H9 (cell line): ENCODE measurements at regions not wholly inside any gene's neighbourhood (a gene's known extent, or its start where the extent isn't known, plus 50 kb on each side); places are given as distances from the start of the nearest gene placed in this dataset.

Experiments used
- DNase-seq: peaks from one replicate; pipeline ENCODE4 v3.0.0-alpha.2; 2017
- H2AFZ ChIP-seq: one replicate; pipeline ENCODE4 v1.6.1; 2013; ENCODE audit warnings: mild to moderate bottlenecking, low read length, control low read depth, moderate library complexity
- H2AK5ac ChIP-seq: 2 replicates; pipeline ENCODE4 v1.6.1; 2013; ENCODE audit warnings: low read length, control low read depth, mixed read lengths; ENCODE audit not compliant: insufficient read length
- H2BK120ac ChIP-seq: one replicate; pipeline ENCODE4 v1.6.1; 2013; ENCODE audit warnings: low read depth, mild to moderate bottlenecking, low read length, control low read depth, inconsistent platforms; ENCODE audit not compliant: poor library complexity, severe bottlenecking
- H2BK12ac ChIP-seq: 2 replicates; pipeline ENCODE4 v1.6.1; 2013; ENCODE audit warnings: low read length, control low read depth, mixed read lengths, low read depth; ENCODE audit not compliant: insufficient read length
- H2BK15ac ChIP-seq: 2 replicates; pipeline ENCODE4 v1.6.1; 2013; ENCODE audit warnings: low read depth, low read length, control low read depth
- H2BK20ac ChIP-seq: one replicate; pipeline ENCODE4 v1.6.1; 2013; ENCODE audit warnings: low read depth, mild to moderate bottlenecking, low read length, control low read depth, inconsistent platforms; ENCODE audit not compliant: poor library complexity, severe bottlenecking
- H2BK5ac ChIP-seq: 2 replicates; pipeline ENCODE4 v1.6.1; 2013; ENCODE audit warnings: low read length, control low read depth, mixed read lengths; ENCODE audit not compliant: insufficient read length
- H3K14ac ChIP-seq: 2 replicates; pipeline ENCODE4 v1.6.1; 2013; ENCODE audit warnings: low read length, control low read depth; ENCODE audit not compliant: insufficient read depth
- H3K18ac ChIP-seq: 2 replicates; pipeline ENCODE4 v1.6.1; 2013; ENCODE audit warnings: low read depth, mild to moderate bottlenecking, mixed read lengths, low read length, control low read depth; ENCODE audit not compliant: insufficient read length
- H3K23ac ChIP-seq: 2 replicates; pipeline ENCODE4 v1.6.1; 2013; ENCODE audit warnings: low read length, control low read depth, mixed read lengths, low read depth; ENCODE audit not compliant: insufficient read length
- H3K23me2 ChIP-seq: 2 replicates; pipeline ENCODE4 v1.6.1; 2013; ENCODE audit warnings: low read depth, mild to moderate bottlenecking, mixed read lengths, low read length, control low read depth; ENCODE audit not compliant: insufficient read length, poor library complexity, severe bottlenecking
- H3K27ac ChIP-seq: 2 replicates; pipeline ENCODE4 v1.5.1; 2013; ENCODE audit warnings: low read length, control low read depth, mixed read lengths, low read depth; ENCODE audit not compliant: insufficient read length
- H3K27me3 ChIP-seq: 2 replicates; pipeline ENCODE4 v1.6.1; 2013; ENCODE audit warnings: low read length, control low read depth, inconsistent platforms; ENCODE audit not compliant: insufficient read depth
- H3K4ac ChIP-seq: 2 replicates; pipeline ENCODE4 v1.6.1; 2013; ENCODE audit warnings: low read depth, mild to moderate bottlenecking, control low read depth, inconsistent platforms, low read length, moderate library complexity
- H3K4me1 ChIP-seq: 2 replicates; pipeline ENCODE4 v1.6.1; 2013; ENCODE audit warnings: low read length, control low read depth, inconsistent platforms; ENCODE audit not compliant: insufficient read depth
- H3K4me2 ChIP-seq: 2 replicates; pipeline ENCODE4 v1.6.1; 2013; ENCODE audit warnings: low read length, control low read depth, mixed read lengths; ENCODE audit not compliant: insufficient read length, insufficient read depth
- H3K56ac ChIP-seq: 2 replicates; pipeline ENCODE4 v1.6.1; 2013; ENCODE audit warnings: low read depth, mild to moderate bottlenecking, mixed read lengths, low read length, control low read depth; ENCODE audit not compliant: insufficient read length
- H3K79me1 ChIP-seq: 2 replicates; pipeline ENCODE4 v1.6.1; 2013; ENCODE audit warnings: low read depth, mild to moderate bottlenecking, moderate library complexity, low read length, control low read depth, inconsistent platforms; ENCODE audit not compliant: insufficient read depth, poor library complexity, severe bottlenecking
- H3K79me2 ChIP-seq: 2 replicates; pipeline ENCODE4 v1.6.1; 2013; ENCODE audit warnings: low read length, control low read depth, inconsistent platforms; ENCODE audit not compliant: insufficient read depth
- H3K9ac ChIP-seq: 2 replicates; pipeline ENCODE4 v1.6.1; 2013; ENCODE audit warnings: low read length, control low read depth, mixed read lengths; ENCODE audit not compliant: insufficient read length; ENCODE audit errors: extremely low read depth
- H3K9me3 ChIP-seq: one replicate; pipeline ENCODE4 v1.6.1; 2013; ENCODE audit warnings: low read depth, low read length, inconsistent platforms; ENCODE audit not compliant: control insufficient read depth
- H3T11ph ChIP-seq: one replicate; pipeline ENCODE4 v1.6.1; 2013; ENCODE audit warnings: mild to moderate bottlenecking, low read length, control low read depth, inconsistent platforms
- H4K20me1 ChIP-seq: one replicate; pipeline ENCODE4 v1.6.1; 2013; ENCODE audit not compliant: control insufficient read depth, insufficient read length, insufficient read depth
- H4K5ac ChIP-seq: 2 replicates; pipeline ENCODE4 v1.6.1; 2013; ENCODE audit warnings: low read depth, mild to moderate bottlenecking, mixed read lengths, low read length, control low read depth; ENCODE audit not compliant: insufficient read length
- H4K8ac ChIP-seq: replicated peaks from 2 replicates; pipeline ENCODE4 v1.6.1; 2013; ENCODE audit warnings: low read length, control low read depth, mixed read lengths, low read depth; ENCODE audit not compliant: insufficient read length
- H4K91ac ChIP-seq: 2 replicates; pipeline ENCODE4 v1.6.1; 2013; ENCODE audit warnings: low read depth, mild to moderate bottlenecking, moderate library complexity, mixed read lengths, low read length, control low read depth; ENCODE audit not compliant: insufficient read length
- H3K27ac Mint-ChIP-seq, 3 experiments: 2 replicates in 2 of 3; 3 replicates in 1 of 3; pipeline ENCODE4 v1.8.0; 2020 to 2021; ENCODE audit warnings: mixed read lengths in 3 of 3, mild to moderate bottlenecking in 1 of 3, moderate library complexity in 1 of 3
- H3K27me3 Mint-ChIP-seq: 2 replicates; pipeline ENCODE4 v1.8.0; 2021; ENCODE audit warnings: low read depth, mild to moderate bottlenecking, moderate library complexity, mixed read lengths
- H3K36me3 Mint-ChIP-seq, 3 experiments: 2 replicates in 2 of 3; 3 replicates in 1 of 3; pipeline ENCODE4 v1.8.0; 2020 to 2021; ENCODE audit warnings: low read depth in 3 of 3, mixed read lengths in 3 of 3; ENCODE audit not compliant: insufficient read depth in 1 of 3
- H3K4me1 Mint-ChIP-seq, 2 experiments: 2 replicates each; pipeline ENCODE4 v1.8.0; 2020; ENCODE audit warnings: mixed read lengths in 2 of 2
- H3K4me3 Mint-ChIP-seq, 2 experiments: 2 replicates in 1 of 2; 3 replicates in 1 of 2; pipeline ENCODE4 v1.8.0; 2020 to 2021; ENCODE audit warnings: mild to moderate bottlenecking in 2 of 2, mixed read lengths in 2 of 2, moderate library complexity in 1 of 2
- H3K9me3 Mint-ChIP-seq, 2 experiments: 2 replicates in 1 of 2; 3 replicates in 1 of 2; pipeline ENCODE4 v1.8.0; 2020; ENCODE audit warnings: mild to moderate bottlenecking in 2 of 2, mixed read lengths in 2 of 2, moderate library complexity in 1 of 2
- WGBS: extraction: QIAGEN DNeasy Blood & Tissue Kit; methylation state at CpG from one replicate; pipeline ENCODE4 v1.1.7; 2013; ENCODE audit warnings: missing lambda C conversion rate, low lambda C conversion rate, mixed read lengths; ENCODE audit not compliant: insufficient read length; ENCODE audit errors: extremely low coverage; 5-methylcytosine and 5-hydroxymethylcytosine counted together
- TF ChIP-seq, protein P1 (sequence below): fragments of 200-600 bp; sonication (generic); conservative IDR thresholded peaks from 3 replicates; pipeline ENCODE4 v1.8.0; 2021; ENCODE audit warnings: antibody characterized with exemption, mild to moderate bottlenecking

DNA sequence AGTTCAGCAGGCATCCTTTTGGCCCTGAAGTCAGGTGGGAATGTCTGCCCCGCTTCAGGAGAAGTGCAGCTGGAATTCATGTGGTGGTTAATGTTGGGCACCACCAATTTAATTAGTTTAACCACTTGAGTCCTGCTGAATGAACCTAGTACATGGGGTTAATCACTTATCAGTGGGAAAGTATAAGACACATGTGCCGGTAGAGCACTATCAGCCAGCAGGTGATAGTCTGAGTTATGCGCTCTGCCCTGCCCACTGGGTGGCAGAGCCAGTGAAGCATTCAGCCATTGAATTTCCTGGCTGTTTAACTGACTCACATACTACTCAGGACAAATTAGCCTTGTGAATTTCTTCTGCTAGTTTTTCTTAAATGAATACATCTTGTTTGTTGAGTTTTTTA is 789.7 kb upstream of the PRR20A start:
- H4K8ac ChIP-seq, result no peak overlapping the region
- H3K79me2 ChIP-seq, result peaks cover 1% of the 10 kb centered on the region; the same call in 1 of the 2 replicates
- no peak overlapping the region for H2BK120ac ChIP-seq
- H3K23ac ChIP-seq, result no peak overlapping the region
- no peak overlapping the region for H3K4ac ChIP-seq
- no peak overlapping the region for H2AFZ ChIP-seq
- H3K9me3 Mint-ChIP-seq, result peaks cover 0 to 2% of the 10 kb centered on the region in 2 experiments; a peak in 1 of 5 replicates
- H2BK5ac ChIP-seq, result no peak overlapping the region
- no peak overlapping the region for H3K56ac ChIP-seq
- H3K27ac Mint-ChIP-seq, result no peak overlapping the region
- peak; percentile 34 for DNase-seq
- H4K91ac ChIP-seq, result no peak overlapping the region
- no peaks in the 10 kb centered on the region for H3K9me3 ChIP-seq
- H3K23me2 ChIP-seq, result no peaks in the 10 kb centered on the region
- H2BK15ac ChIP-seq, result no peak overlapping the region
- no peak overlapping the region for H3K18ac ChIP-seq
- no peak overlapping the region for H3K9ac ChIP-seq
- no peaks in the 10 kb centered on the region for H3K36me3 Mint-ChIP-seq
- TF ChIP-seq, protein P1, sequence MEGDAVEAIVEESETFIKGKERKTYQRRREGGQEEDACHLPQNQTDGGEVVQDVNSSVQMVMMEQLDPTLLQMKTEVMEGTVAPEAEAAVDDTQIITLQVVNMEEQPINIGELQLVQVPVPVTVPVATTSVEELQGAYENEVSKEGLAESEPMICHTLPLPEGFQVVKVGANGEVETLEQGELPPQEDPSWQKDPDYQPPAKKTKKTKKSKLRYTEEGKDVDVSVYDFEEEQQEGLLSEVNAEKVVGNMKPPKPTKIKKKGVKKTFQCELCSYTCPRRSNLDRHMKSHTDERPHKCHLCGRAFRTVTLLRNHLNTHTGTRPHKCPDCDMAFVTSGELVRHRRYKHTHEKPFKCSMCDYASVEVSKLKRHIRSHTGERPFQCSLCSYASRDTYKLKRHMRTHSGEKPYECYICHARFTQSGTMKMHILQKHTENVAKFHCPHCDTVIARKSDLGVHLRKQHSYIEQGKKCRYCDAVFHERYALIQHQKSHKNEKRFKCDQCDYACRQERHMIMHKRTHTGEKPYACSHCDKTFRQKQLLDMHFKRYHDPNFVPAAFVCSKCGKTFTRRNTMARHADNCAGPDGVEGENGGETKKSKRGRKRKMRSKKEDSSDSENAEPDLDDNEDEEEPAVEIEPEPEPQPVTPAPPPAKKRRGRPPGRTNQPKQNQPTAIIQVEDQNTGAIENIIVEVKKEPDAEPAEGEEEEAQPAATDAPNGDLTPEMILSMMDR, result peak; percentile 40
- H3K27me3 Mint-ChIP-seq, result no peaks in the 10 kb centered on the region
- no peak overlapping the region for H3T11ph ChIP-seq
- H4K5ac ChIP-seq, result no peak overlapping the region
- H2BK12ac ChIP-seq, result no peak overlapping the region
- H2AK5ac ChIP-seq, result no peak overlapping the region
- H3K4me1 ChIP-seq, result no peaks in the 10 kb centered on the region; the same call in 1 of the 2 replicates
- H3K27me3 ChIP-seq, result no peaks in the 10 kb centered on the region
- H3K4me3 Mint-ChIP-seq, result no peak overlapping the region
- no peak overlapping the region for H3K27ac ChIP-seq
- no peak overlapping the region for H3K4me2 ChIP-seq
- no peaks in the 10 kb centered on the region for H4K20me1 ChIP-seq
- peaks cover 0 to 5% of the 10 kb centered on the region in 2 experiments; a peak in 1 of 4 replicates for H3K4me1 Mint-ChIP-seq
- H2BK20ac ChIP-seq, result no peak overlapping the region
- H3K14ac ChIP-seq, result no peak overlapping the region
- H3K79me1 ChIP-seq, result no peaks in the 10 kb centered on the region
- WGBS, result no CpG with 5 or more reads among the region's 3 CpGs
